ENCODE measurements at regions not wholly inside any gene's neighbourhood (a gene's known extent, or its start where the extent isn't known, plus 50 kb on each side); places are given as distances from the start of the nearest gene placed in this dataset.
"Not testable (repeated sequence)": the region's sequence is repeated elsewhere in the genome, so short reads cannot be mapped to it uniquely, and the experiment has no call there.

DNA sequence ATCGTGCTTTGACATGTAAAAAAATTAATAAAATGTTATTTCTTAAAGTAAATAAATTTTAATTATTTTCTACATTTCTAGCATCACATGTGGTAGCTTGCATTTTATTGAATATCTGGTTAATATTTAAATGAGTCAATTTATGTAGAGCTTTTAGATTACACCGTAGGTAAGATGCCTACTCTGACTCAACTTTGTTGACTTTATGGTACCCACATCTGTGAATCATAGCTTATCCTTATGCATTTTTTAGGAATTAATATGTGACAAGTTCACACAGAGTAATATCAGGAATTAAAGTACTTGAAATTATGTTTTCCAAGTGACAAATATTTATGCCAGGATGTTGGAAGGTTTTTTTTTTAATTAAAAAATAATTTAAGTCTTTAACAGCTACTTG is 120.7 kb downstream of the LEPR start:
- no peak overlapping the region for H3K27ac ChIP-seq (ENCODE audit: low read depth, low read length, poor library complexity, severe bottlenecking)
- no peak overlapping the region for H2AFZ ChIP-seq (ENCODE audit: low read length)
- H3K27me3 ChIP-seq (ENCODE audit: insufficient read depth, low read length) = no peaks in the 10 kb centered on the region
- H3K4me1 ChIP-seq (ENCODE audit: insufficient read depth, low read length, severe bottlenecking) = no peaks in the 10 kb centered on the region
- H3K9me3 ChIP-seq (ENCODE audit: low read length) = no peaks in the 10 kb centered on the region
- no peaks in the 10 kb centered on the region for H3K9me2 ChIP-seq (ENCODE audit: low read depth, low read length)
- H4K20me1 ChIP-seq (ENCODE audit: insufficient read depth, low read length) = no peaks in the 10 kb centered on the region
- H3K4me2 ChIP-seq (ENCODE audit: low read length) = no peak overlapping the region
- no peak for TF ChIP-seq EZH2 (IDR thresholded peaks at IDR 0.05; ENCODE audit: borderline replicate concordance, low read length)
- TF ChIP-seq CTCF (IDR thresholded peaks at IDR 0.05; ENCODE audit: low read length) = no peak
- H3K4me3 ChIP-seq (ENCODE audit: low read depth, low read length, poor library complexity, severe bottlenecking) = no peak overlapping the region
- no peak overlapping the region for H3K9ac ChIP-seq (ENCODE audit: low read length)
- no peaks in the 10 kb centered on the region for H3K36me3 ChIP-seq (ENCODE audit: insufficient read depth, low read length)
- H3F3A ChIP-seq (ENCODE audit: insufficient read depth, low read length) = no peaks in the 10 kb centered on the region
- no peaks in the 10 kb centered on the region for H3K79me2 ChIP-seq (ENCODE audit: insufficient read depth, low read length)

DNA sequence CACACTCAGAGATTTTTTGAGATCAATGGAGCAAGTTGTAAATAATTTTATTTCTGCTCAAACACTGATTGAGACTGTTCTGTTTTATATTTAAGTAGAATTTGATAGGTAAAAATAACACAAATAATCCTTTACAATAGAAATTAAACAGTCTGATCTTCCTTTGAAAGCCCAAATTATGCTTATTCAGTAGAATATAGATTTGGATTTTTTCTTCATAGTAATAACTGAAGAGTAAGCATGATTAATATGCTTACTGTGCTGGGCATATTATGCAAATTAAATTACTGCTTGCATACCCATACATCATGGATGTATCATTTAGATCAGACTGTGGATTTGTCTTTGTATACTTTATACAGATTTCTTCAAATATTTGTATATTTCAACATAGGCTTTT is 121.4 kb downstream of the LEPR start:
- Histone ChIP-seq H4K20me1 (ENCODE audit: insufficient read depth, low read length) (no peaks in the 10 kb centered on the region), H3K4me3 (ENCODE audit: low read depth, low read length, poor library complexity, severe bottlenecking) (no peak overlapping the region), H3K9me2 (ENCODE audit: low read depth, low read length) (no peaks in the 10 kb centered on the region), H3K4me2 (ENCODE audit: low read length) (no peak overlapping the region), H3K4me1 (ENCODE audit: insufficient read depth, low read length, severe bottlenecking) (no peaks in the 10 kb centered on the region), H3K27me3 (ENCODE audit: insufficient read depth, low read length) (no peaks in the 10 kb centered on the region), H3K27ac (ENCODE audit: low read depth, low read length, poor library complexity, severe bottlenecking) (no peak overlapping the region), H3F3A (ENCODE audit: insufficient read depth, low read length) (no peaks in the 10 kb centered on the region), H3K9me3 (ENCODE audit: low read length) (no peaks in the 10 kb centered on the region), H3K36me3 (ENCODE audit: insufficient read depth, low read length) (no peaks in the 10 kb centered on the region), H3K79me2 (ENCODE audit: insufficient read depth, low read length) (no peaks in the 10 kb centered on the region), H3K9ac (ENCODE audit: low read length) (no peak overlapping the region), H2AFZ (ENCODE audit: low read length) (no peak overlapping the region)
- TF ChIP-seq CTCF (IDR thresholded peaks at IDR 0.05; ENCODE audit: low read length) (no peak), EZH2 (IDR thresholded peaks at IDR 0.05; ENCODE audit: borderline replicate concordance, low read length) (no peak)

GRCh38 chr1:65542592-65542991 is 122.1 kb downstream of the LEPR start:
- not testable (repeated sequence) for H3F3A ChIP-seq (ENCODE audit: insufficient read depth, low read length); H3K4me3 ChIP-seq (ENCODE audit: low read depth, low read length, poor library complexity, severe bottlenecking); H3K4me2 ChIP-seq (ENCODE audit: low read length)

GRCh38 chr1:65550306-65551010 is 130.0 kb downstream of the LEPR start:
- H3K27me3 ChIP-seq (ENCODE audit: insufficient read depth, low read length); H3K79me2 ChIP-seq (ENCODE audit: insufficient read depth, low read length); H3F3A ChIP-seq (ENCODE audit: insufficient read depth, low read length); H3K9me2 ChIP-seq (ENCODE audit: low read depth, low read length); H3K4me1 ChIP-seq (ENCODE audit: insufficient read depth, low read length, severe bottlenecking); H2AFZ ChIP-seq (ENCODE audit: low read length); H3K4me3 ChIP-seq (ENCODE audit: low read depth, low read length, poor library complexity, severe bottlenecking); H3K9ac ChIP-seq (ENCODE audit: low read length); H3K9me3 ChIP-seq (ENCODE audit: low read length); H3K4me2 ChIP-seq (ENCODE audit: low read length); H3K36me3 ChIP-seq (ENCODE audit: insufficient read depth, low read length); H4K20me1 ChIP-seq (ENCODE audit: insufficient read depth, low read length); H3K27ac ChIP-seq (ENCODE audit: low read depth, low read length, poor library complexity, severe bottlenecking): not testable (repeated sequence)

More at GRCh38 chr1:65542592-65542991, 122.1 kb downstream of the LEPR start:
- H3K36me3 ChIP-seq (ENCODE audit: insufficient read depth, low read length); H3K9me3 ChIP-seq (ENCODE audit: low read length); H3K9ac ChIP-seq (ENCODE audit: low read length); H3K4me1 ChIP-seq (ENCODE audit: insufficient read depth, low read length, severe bottlenecking); H4K20me1 ChIP-seq (ENCODE audit: insufficient read depth, low read length); H3K79me2 ChIP-seq (ENCODE audit: insufficient read depth, low read length); H3K9me2 ChIP-seq (ENCODE audit: low read depth, low read length); H2AFZ ChIP-seq (ENCODE audit: low read length); H3K27me3 ChIP-seq (ENCODE audit: insufficient read depth, low read length); H3K27ac ChIP-seq (ENCODE audit: low read depth, low read length, poor library complexity, severe bottlenecking): not testable (repeated sequence)

- not testable (repeated sequence) for H3K9ac ChIP-seq (ENCODE audit: low read length); H3K4me3 ChIP-seq (ENCODE audit: low read depth, low read length, poor library complexity, severe bottlenecking); H3K9me3 ChIP-seq (ENCODE audit: low read length); H3K79me2 ChIP-seq (ENCODE audit: insufficient read depth, low read length); H4K20me1 ChIP-seq (ENCODE audit: insufficient read depth, low read length); H2AFZ ChIP-seq (ENCODE audit: low read length); H3K36me3 ChIP-seq (ENCODE audit: insufficient read depth, low read length); H3K4me1 ChIP-seq (ENCODE audit: insufficient read depth, low read length, severe bottlenecking); H3K27ac ChIP-seq (ENCODE audit: low read depth, low read length, poor library complexity, severe bottlenecking); H3K4me2 ChIP-seq (ENCODE audit: low read length); H3K27me3 ChIP-seq (ENCODE audit: insufficient read depth, low read length); H3F3A ChIP-seq (ENCODE audit: insufficient read depth, low read length); H3K9me2 ChIP-seq (ENCODE audit: low read depth, low read length)
These were observed 132.0 kb downstream of the LEPR start for GRCh38 chr1:65552484-65552883.

DNA sequence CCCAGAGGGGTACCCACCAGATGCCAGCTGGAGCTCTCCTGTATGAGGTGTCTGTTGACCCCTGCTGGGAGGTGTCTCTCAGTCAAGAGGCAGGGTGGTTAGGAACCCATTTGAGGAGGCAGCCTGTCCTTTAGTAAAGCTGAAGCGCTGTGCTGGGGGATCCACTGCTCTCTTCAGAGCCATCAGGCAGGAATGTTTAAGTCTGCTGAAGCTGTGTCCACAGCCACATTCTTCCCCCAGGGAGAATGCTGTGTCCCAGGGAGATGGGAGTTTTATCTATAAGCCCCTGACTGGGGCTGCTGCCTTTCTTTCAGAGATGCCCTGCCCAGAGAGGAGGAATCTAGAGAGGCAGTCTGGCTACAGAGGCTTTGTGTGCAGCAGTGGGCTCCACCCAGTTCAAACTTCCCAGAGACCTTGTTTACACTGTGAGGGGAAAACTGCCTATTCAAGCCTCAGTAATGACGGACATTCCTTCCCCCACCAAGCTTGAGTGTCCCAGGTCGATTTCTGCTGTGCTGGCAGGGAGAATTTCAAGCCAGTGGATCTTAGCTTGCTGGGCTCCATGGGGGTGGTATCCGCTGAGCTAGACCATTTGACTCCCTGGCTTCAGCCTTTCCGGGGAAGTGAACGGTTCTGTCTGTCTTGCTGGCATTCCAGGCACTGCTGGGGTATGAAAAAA is 133.8 kb downstream of the LEPR start:
- not testable (repeated sequence) for H2AFZ ChIP-seq (ENCODE audit: low read length); H3K9me2 ChIP-seq (ENCODE audit: low read depth, low read length)

More for the DNA sequence above, 133.8 kb downstream of the LEPR start:
- not testable (repeated sequence) for H3K9ac ChIP-seq (ENCODE audit: low read length); H3K79me2 ChIP-seq (ENCODE audit: insufficient read depth, low read length); H3K9me3 ChIP-seq (ENCODE audit: low read length); H3K36me3 ChIP-seq (ENCODE audit: insufficient read depth, low read length); H3K4me3 ChIP-seq (ENCODE audit: low read depth, low read length, poor library complexity, severe bottlenecking); H4K20me1 ChIP-seq (ENCODE audit: insufficient read depth, low read length); H3K4me2 ChIP-seq (ENCODE audit: low read length); H3F3A ChIP-seq (ENCODE audit: insufficient read depth, low read length); H3K27me3 ChIP-seq (ENCODE audit: insufficient read depth, low read length); H3K4me1 ChIP-seq (ENCODE audit: insufficient read depth, low read length, severe bottlenecking); H3K27ac ChIP-seq (ENCODE audit: low read depth, low read length, poor library complexity, severe bottlenecking)
